ENCODE measurements at regions not wholly inside any gene's neighbourhood (a gene's known extent, or its start where the extent isn't known, plus 50 kb on each side); places are given as distances from the start of the nearest gene placed in this dataset.
"Not testable (repeated sequence)": the region's sequence is repeated elsewhere in the genome, so short reads cannot be mapped to it uniquely, and the experiment has no call there.

DNA sequence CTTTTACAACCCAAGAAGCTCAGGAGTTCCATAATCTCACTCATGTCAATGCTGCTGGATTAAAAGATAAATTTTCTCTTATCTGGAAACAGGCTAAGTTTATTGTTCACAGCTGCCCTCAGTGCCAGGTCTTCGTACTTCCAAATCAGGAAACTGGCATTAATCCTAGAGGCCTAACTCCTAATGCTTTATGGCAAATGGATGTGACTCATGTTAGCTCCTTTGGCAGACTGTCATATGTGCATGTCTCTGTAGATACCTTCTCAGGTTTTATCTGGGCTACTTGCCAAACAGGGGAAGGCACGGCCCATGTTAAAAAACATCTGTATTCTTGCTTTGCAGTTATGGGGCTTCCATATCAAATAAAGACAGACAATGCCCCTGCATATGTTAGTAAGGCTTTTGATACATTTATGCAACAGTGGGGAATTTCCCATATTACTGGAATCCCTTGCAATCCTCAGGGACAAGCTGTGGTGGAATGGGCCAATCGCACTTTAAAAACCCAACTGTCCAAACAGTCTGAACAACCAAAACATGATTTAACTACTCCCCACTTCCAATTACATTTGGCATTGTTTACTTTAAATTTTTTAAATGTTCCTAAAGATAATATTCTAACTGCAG lies 570.8 kb upstream of the PTGER4 start:
- not testable (repeated sequence) for DNase-seq

DNA sequence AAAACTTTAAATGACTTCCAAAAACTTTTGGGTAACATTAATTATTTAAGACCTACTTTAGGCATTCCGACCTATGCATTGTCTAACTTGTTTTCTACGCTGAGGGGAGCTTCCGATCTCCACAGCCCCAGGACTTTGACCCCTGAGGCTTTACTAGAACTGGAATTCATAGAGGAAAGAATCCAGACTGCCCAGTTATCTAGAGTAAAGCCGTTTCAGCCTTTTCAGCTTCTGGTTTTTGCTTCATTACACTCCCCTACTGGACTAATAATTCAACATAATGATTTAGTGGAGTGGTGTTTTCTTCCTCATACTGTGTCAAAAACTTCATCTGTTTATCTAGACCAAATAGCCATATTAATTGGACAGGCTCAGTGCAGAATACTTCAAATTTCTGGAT lies 571.9 kb upstream of the PTGER4 start:
- DNase-seq: not testable (repeated sequence)

DNA sequence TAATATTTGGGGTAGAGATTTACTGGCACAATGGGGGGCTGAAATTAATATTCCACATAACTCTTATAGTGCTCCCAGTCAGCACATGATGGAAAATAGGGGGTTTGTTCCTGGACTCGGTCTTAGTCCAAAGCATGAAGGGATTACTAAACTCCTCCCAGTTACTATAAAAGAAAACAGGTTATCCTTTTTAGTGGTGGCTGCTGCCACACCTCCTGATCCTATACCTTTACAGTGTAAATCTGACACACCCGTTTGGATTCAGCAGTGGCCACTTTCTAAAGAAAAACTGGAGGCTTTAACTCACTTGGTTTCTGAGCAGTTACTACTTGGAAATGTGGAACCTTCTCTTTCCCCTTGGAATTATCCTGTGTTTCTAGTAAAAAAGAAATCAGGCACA lies 572.9 kb upstream of the PTGER4 start:
- DNase-seq: no peak

- no peak for DNase-seq
Measured at GRCh38 chr5:40098313-40098712, 581.4 kb upstream of the PTGER4 start.

DNA sequence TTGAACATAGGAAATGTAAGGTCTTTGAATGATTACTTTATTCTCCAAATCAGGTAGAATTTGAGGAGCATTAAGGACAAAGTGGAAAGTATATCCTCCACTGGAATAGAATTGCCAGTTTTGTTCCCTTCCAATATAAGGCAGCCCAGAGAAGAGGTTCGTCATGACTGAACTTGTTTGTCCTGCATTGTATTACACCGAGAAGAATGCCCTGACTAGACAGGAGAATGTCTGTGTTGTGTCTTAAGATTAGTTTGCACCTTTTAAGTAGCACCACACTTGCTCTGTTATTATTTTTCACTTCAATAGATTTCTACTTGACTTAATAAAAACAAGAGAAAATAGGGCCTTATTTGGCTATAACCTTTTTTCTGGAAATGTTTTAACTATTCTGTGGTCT lies 586.2 kb upstream of the PTGER4 start:
- DNase-seq: no peak

- no peak for DNase-seq
Measured at GRCh38 chr5:40089269-40089668, 590.4 kb upstream of the PTGER4 start.

GRCh38 chr5:40084614-40085013 lies 595.1 kb upstream of the PTGER4 start:
- no peak for DNase-seq

DNA sequence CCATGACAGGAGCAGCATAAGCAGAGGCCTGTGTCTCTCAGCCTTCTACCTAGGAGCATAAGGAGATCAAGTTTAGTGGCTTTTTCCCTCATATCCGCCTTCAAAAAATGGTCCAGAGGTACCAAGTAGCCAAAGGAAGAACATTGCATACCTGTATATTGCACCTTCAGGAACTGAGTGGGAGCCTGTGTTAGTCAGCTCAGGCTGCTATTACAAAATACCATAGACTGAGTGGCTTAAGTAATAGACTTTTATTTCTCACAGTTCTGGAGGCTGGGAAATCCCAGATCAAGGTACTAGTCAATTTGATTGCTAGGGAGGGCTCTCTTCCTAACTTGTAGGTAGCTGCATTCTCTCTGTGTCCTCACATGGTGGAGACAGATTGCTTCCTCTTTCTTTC lies 597.4 kb upstream of the PTGER4 start:
- DNase-seq: no peak

DNA sequence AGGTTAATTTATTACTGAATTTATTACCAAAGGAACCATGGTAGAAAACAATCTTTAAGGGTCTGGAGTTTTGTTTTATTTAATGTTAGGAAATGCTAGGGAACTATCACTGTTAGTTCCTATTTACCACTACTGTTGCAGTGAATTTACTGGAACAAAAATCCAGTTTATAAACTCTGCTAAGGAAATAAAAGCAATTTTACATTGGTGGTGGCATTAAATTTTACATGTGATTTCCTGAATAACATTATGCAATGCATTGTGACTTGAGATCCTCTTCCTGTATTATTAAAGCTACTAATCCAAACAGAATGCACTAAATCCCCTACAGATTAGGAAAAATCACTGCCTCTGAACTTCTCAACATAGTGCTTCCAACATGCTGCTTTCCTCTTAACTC lies 599.5 kb upstream of the PTGER4 start:
- DNase-seq: no peak

GRCh38 chr5:40078898-40079575 lies 600.7 kb upstream of the PTGER4 start:
- DNase-seq: no peak

DNA sequence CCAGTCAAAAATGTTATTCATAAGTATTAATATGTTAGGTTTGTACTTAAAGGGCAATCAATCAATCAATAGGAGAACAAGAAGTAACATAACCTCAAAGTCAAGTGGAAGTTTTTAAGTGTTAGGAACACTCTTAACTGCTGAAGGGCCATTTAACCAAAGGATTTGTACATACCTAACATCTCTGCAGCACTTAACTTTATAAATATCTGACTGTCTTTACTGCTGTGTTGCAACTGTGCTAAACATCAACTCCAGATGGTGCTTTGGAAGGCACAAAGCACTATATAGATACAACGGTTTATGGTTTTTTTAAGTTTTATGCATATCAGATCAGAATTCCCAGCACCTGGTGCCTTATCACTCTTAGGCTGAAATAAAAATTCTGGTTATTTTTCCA lies 604.9 kb upstream of the PTGER4 start:
- DNase-seq: no peak

DNA sequence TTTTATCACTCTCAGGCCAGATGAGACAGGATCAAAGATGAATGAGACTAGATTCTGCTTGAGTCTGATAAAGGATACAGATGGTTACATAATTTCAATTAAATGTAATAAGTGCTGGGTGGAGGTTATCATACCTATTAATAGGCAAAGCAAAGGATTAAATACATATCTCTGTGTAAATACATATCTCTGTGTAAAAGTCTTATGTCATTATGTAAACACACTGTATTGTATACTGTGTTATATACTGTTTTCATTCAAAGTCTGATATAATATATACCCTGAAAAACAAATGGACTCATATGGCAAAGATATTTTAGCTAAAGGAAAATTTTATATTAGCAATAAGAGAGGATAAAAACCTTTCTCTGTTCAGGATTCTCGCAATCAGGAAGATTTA lies 605.8 kb upstream of the PTGER4 start:
- no peak for DNase-seq

DNA sequence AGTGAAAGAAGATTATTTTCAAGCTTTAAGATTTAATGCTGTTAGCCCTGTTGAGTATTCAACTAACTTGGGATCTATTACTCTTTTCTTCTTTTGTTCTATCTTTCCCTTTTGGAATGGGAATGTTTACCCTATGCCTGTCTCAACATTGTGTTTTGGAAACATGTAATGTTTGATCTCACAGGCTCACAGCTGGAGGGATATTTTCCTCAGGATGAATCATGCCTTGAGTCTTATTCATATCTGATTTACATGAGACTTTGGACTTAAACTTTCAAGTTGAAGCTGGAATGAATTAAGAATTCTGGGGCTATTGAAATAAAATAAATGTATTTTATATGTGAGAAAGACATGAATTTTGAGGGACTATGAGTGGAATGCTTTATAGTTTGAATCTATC lies 607.8 kb upstream of the PTGER4 start:
- DNase-seq: no peak

DNA sequence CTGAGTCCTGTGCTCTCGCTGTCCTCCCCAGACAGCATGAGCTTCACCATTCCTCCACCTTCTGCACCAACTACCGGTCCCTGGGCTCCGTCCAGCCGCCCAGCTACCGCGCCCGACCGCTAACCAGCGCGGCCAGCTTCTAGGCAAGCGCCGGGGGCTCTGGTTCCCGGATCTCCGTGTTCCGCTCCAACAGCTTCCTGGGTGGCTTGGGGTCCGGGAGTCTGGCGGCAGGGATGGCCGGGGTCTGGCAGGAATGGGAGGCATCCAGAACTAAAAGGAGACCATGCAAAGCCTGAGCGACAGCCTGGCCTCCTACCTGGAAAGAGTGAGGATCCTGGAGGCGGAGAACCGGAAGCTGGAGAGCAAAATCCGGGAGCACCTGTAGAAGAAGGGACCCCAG lies 613.1 kb upstream of the PTGER4 start:
- DNase-seq: no peak

DNA sequence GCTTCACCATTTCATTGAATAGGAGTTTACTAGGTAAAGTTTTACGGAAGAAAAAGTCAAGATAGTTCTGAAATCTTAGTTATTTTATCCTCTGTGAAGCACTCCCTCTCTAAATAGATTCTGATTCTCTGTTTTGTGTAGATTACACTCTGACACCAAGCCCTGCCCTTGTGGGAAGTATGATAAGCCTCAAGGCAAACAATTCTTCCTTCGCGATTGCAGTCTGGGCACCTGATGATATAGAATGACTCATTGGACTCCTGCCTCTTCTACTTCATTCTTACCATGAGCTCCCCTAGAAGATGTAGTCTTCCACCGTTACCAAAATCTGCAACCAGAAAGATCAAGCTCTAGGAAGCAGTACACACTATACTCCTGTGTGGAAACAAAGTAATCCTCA lies 626.9 kb upstream of the PTGER4 start:
- no peak for DNase-seq

GRCh38 chr5:40046792-40047191 lies 622.0 kb upstream of the DAB2 start:
- no peak for DNase-seq

- no peak for DNase-seq
Measured at GRCh38 chr5:40045429-40045828, 620.6 kb upstream of the DAB2 start.

DNA sequence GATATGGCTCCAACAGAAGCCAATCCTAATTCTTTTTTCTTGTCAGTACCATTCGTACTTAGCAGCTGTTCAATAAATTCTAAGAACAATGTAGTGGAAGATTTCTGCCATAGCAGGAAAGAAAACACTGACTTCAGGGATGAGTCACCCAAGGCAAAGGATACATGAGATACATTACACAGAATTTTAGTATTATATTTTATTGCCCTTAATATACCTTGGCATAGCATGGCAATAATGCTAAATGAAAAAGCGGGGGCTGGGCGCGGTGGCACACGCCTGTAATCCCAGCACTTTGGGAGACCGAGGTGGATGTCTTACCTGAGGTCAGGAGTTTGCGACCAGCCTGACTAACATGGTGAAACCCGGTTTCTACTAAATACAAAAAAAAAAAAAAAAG lies 619.1 kb upstream of the DAB2 start:
- no peak for DNase-seq

DNA sequence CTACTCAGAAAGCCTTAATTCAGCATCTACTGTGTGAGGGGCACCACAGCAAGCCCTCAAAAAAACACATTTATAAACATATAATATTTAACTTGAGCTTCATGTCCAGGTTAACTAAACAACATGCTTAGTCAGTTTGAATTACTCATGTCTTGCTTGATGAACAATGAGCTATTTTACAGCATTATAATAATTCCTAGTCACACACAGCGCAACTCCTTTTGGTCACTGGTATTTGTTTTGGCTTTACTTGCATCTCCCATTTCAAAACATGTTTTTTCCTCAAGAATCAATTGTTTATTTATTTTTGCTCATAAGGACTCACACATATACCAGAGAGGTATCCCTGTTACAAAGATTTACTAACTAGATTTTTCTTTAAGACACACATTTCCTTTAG lies 616.7 kb upstream of the DAB2 start:
- DNase-seq: no peak

- DNase-seq: no peak
Measured at GRCh38 chr5:40037713-40038112, 612.9 kb upstream of the DAB2 start.

DNA sequence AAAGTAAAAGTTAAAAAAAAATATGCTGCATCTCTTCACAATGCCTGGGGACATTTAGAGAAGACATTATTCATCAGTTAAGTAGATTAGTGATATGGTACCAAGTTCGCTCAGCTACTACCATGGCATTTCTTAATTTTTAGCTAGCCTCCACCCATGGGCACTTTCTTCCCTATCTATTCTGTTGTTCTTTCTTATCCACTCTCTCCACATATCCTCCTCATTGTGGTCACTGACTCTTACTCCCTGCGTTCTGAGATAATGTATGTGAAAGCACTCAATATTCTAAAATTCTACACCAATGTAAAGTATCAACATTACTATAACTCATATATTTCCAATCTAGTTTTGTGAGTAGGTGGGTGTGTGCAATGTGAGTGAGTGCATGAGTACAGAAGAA lies 609.7 kb upstream of the DAB2 start:
- DNase-seq: no peak

GRCh38 chr5:40033411-40033810 lies 608.6 kb upstream of the DAB2 start:
- DNase-seq: no peak

- DNase-seq: no peak
Measured at GRCh38 chr5:40033009-40033408, 608.2 kb upstream of the DAB2 start.

DNA sequence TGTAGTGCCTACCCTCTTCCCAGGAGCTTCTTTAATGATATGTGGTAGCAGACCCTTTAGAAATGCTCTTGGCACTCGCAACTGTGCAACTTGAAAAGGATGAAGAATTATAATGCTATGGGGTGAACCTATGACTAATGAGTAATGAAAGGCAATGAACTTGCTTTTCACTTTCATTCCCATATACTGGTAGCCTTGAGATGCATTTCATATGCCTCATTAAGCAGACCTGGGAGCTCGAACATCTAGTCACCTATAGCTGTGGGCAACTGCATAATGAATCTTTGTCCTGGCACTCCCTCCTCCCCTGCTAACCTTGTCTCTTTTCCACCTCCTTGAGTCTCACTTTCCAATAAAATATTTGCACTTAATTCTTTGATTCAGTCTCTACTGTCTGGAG lies 605.9 kb upstream of the DAB2 start:
- DNase-seq: no peak

All from NCI-H774 (cell line).